ENCODE measurements at regions not wholly inside any gene's neighbourhood (a gene's known extent, or its start where the extent isn't known, plus 50 kb on each side); places are given as distances from the start of the nearest gene placed in this dataset.
"Not testable (repeated sequence)": the region's sequence is repeated elsewhere in the genome, so short reads cannot be mapped to it uniquely, and the experiment has no call there.

DNA sequence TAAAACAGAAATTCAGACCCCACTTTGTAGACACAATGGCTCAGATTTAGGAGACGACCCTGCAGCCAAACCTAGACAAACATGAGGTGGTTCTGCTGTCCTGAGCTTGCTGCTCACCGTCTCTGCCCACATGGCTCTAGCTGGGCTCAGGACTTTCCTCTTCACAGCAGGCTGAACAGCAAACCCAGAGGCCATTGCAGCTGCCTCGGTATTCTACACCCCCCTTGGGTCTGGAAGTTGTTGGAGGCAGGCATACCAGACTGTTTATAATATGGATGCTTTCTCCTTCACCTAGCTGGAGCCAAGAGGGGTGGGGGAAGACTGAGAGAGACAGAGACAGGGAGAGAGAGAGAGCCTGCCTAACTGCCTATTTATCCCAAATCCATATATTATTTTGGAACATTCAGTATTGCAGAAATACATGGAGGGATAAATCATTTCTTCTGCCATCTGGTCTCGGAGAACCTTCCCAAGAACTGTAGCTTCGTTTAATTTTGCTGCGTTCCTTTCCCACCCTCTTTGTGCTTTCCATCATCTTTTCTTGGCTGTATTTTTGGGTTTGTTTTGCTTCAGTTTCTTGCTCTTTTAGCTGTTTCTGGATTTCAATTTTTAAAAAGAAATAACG, 628.2 kb upstream of the RBFOX1 start:
- Histone ChIP-seq H3K4me3 (ENCODE audit: low read depth, low read length) (no peak overlapping the region), H3K36me3 (ENCODE audit: control insufficient read depth, insufficient read depth, low read length) (no peaks in the 10 kb centered on the region), H3K4me1 (ENCODE audit: control insufficient read depth, insufficient read depth, low read length, poor library complexity, severe bottlenecking) (no peaks in the 10 kb centered on the region), H3K9me3 (ENCODE audit: control insufficient read depth in 2 of 2, low read length in 2 of 2) (no peaks in the 10 kb centered on the region), H3K27me3 (ENCODE audit: control insufficient read depth, insufficient read depth, low read length) (no peaks in the 10 kb centered on the region), H3K27ac (ENCODE audit: insufficient read depth, low read length, poor library complexity, severe bottlenecking) (no peak overlapping the region)
- H3K4me1 Mint-ChIP-seq = no peaks in the 10 kb centered on the region
- H3K9me3 Mint-ChIP-seq = peaks cover 3 to 12% (median 7%) of the 10 kb centered on the region in 7 donors
- no peaks in the 10 kb centered on the region for H3K36me3 Mint-ChIP-seq
- no peak overlapping the region for H3K4me3 Mint-ChIP-seq
- H3K27me3 Mint-ChIP-seq = no peaks in the 10 kb centered on the region
- ATAC-seq (ENCODE audit: low read depth in 2 of 2) = no peak
- no peak for DNase-seq
- no peak overlapping the region for H3K27ac Mint-ChIP-seq

DNA sequence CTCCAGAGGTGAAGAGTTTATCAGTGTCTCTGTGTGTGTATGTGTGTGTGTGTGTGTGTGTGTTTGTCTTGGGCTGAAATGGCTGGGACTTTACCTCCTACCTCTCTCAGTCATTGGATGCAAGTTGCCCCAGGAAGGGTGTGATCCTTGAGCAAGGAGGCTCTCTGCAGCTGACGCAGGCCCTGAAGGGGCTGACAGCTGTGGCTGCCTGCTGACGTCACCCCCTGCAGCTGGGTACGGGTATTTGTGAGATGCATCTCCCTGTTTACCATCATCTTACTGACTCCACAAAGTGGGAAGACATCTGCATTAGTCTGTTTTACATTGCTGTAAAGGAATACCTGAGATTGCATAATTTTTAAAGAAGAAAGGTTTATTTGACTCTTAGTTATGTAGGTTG, 631.5 kb upstream of the RBFOX1 start:
- no peak overlapping the region for H3K4me3 Mint-ChIP-seq
- peaks cover 3 to 11% (median 5%) of the 10 kb centered on the region in 7 donors for H3K9me3 Mint-ChIP-seq
- Histone ChIP-seq H3K4me1 (ENCODE audit: control insufficient read depth, insufficient read depth, low read length, poor library complexity, severe bottlenecking) (no peaks in the 10 kb centered on the region), H3K27ac (ENCODE audit: insufficient read depth, low read length, poor library complexity, severe bottlenecking) (no peak overlapping the region), H3K36me3 (ENCODE audit: control insufficient read depth, insufficient read depth, low read length) (no peaks in the 10 kb centered on the region), H3K9me3 (ENCODE audit: control insufficient read depth in 2 of 2, low read length in 2 of 2) (no peaks in the 10 kb centered on the region), H3K27me3 (ENCODE audit: control insufficient read depth, insufficient read depth, low read length) (no peaks in the 10 kb centered on the region), H3K4me3 (ENCODE audit: low read depth, low read length) (no peak overlapping the region)
- no peaks in the 10 kb centered on the region for H3K27me3 Mint-ChIP-seq
- H3K27ac Mint-ChIP-seq = no peak overlapping the region
- H3K36me3 Mint-ChIP-seq = no peaks in the 10 kb centered on the region
- DNase-seq = no peak
- no peak for ATAC-seq (ENCODE audit: low read depth in 2 of 2)
- H3K4me1 Mint-ChIP-seq = no peaks in the 10 kb centered on the region

DNA sequence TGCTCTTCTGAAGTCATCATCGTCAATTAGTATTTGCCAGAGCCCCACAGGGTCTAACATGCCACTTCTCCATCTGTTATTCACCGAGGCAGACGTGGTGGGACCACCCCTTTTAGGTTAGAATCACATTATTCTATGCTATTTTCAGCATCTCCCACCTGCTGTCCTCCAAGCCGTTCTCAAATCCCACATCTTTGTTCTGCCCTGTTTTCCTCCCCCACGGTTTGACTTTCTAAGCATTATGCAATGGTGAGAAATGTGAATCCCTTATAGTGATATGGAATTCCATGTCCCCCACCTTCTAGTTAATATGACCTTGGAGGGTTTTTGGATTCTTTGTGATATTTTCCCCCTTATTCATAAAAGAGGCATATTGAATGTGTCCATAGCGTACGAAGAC, 634.1 kb upstream of the RBFOX1 start:
- peaks cover 2 to 10% (median 5%) of the 10 kb centered on the region in 7 donors for H3K9me3 Mint-ChIP-seq
- no peaks in the 10 kb centered on the region for H3K4me1 Mint-ChIP-seq

GRCh38 chr16:6695666-6696065, 637.0 kb upstream of the RBFOX1 start:
- no peaks in the 10 kb centered on the region for H3K9me3 ChIP-seq (ENCODE audit: control insufficient read depth in 2 of 2, low read length in 2 of 2)
- H3K36me3 ChIP-seq (ENCODE audit: control insufficient read depth, insufficient read depth, low read length) = no peaks in the 10 kb centered on the region
- no peak for DNase-seq
- H3K4me1 ChIP-seq (ENCODE audit: control insufficient read depth, insufficient read depth, low read length, poor library complexity, severe bottlenecking) = no peaks in the 10 kb centered on the region
- H3K27ac ChIP-seq (ENCODE audit: insufficient read depth, low read length, poor library complexity, severe bottlenecking) = no peak overlapping the region
- H3K27ac Mint-ChIP-seq = no peak overlapping the region
- H3K4me3 ChIP-seq (ENCODE audit: low read depth, low read length) = no peak overlapping the region
- H3K27me3 ChIP-seq (ENCODE audit: control insufficient read depth, insufficient read depth, low read length) = no peaks in the 10 kb centered on the region
- no peaks in the 10 kb centered on the region for H3K4me1 Mint-ChIP-seq
- peaks cover 4 to 10% (median 6%) of the 10 kb centered on the region in 7 donors for H3K9me3 Mint-ChIP-seq
- no peak for ATAC-seq (ENCODE audit: low read depth in 2 of 2)
- H3K4me3 Mint-ChIP-seq = no peak overlapping the region
- H3K27me3 Mint-ChIP-seq = no peaks in the 10 kb centered on the region
- H3K36me3 Mint-ChIP-seq = no peaks in the 10 kb centered on the region

More for the DNA sequence above, 634.1 kb upstream of the RBFOX1 start:
- no peak overlapping the region for H3K4me3 ChIP-seq (ENCODE audit: low read depth, low read length)
- H3K27ac ChIP-seq (ENCODE audit: insufficient read depth, low read length, poor library complexity, severe bottlenecking) = no peak overlapping the region
- no peaks in the 10 kb centered on the region for H3K4me1 ChIP-seq (ENCODE audit: control insufficient read depth, insufficient read depth, low read length, poor library complexity, severe bottlenecking)
- no peak for ATAC-seq (ENCODE audit: low read depth in 2 of 2)
- no peaks in the 10 kb centered on the region for H3K36me3 ChIP-seq (ENCODE audit: control insufficient read depth, insufficient read depth, low read length)
- no peaks in the 10 kb centered on the region for H3K9me3 ChIP-seq (ENCODE audit: control insufficient read depth in 2 of 2, low read length in 2 of 2)
- Mint-ChIP-seq H3K36me3 (no peaks in the 10 kb centered on the region), H3K27ac (no peak overlapping the region), H3K4me3 (no peak overlapping the region), H3K27me3 (no peaks in the 10 kb centered on the region)
- no peaks in the 10 kb centered on the region for H3K27me3 ChIP-seq (ENCODE audit: control insufficient read depth, insufficient read depth, low read length)
- no peak for DNase-seq

DNA sequence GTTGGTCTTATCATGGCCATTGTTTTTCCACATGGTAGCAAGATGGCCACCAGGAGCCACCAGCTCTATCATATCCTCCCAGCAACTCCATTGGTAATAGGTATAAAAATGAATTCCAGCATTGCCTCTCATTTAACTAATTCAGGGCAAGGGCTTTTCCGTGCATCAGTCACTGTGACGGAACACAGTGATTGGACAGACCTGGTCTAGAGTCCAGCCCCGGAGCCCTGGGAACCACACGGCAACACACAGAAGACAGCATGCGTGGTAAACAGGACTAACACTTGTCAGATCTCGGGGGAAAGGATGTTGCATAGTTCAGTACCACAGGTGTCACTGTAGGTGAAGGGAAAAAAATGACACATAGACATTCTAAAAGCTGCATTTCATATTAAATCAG, 638.0 kb upstream of the RBFOX1 start:
- Mint-ChIP-seq H3K36me3 (no peaks in the 10 kb centered on the region), H3K27me3 (no peaks in the 10 kb centered on the region)

GRCh38 chr16:6693418-6693817, 639.2 kb upstream of the RBFOX1 start:
- peaks cover 3 to 14% (median 9%) of the 10 kb centered on the region in 7 donors for H3K9me3 Mint-ChIP-seq
- DNase-seq; H3K4me1 ChIP-seq (ENCODE audit: control insufficient read depth, insufficient read depth, low read length, poor library complexity, severe bottlenecking); H3K27ac ChIP-seq (ENCODE audit: insufficient read depth, low read length, poor library complexity, severe bottlenecking); H3K9me3 ChIP-seq (ENCODE audit: control insufficient read depth in 2 of 2, low read length in 2 of 2); H3K4me3 Mint-ChIP-seq; H3K4me1 Mint-ChIP-seq; H3K4me3 ChIP-seq (ENCODE audit: low read depth, low read length); H3K27me3 ChIP-seq (ENCODE audit: control insufficient read depth, insufficient read depth, low read length); ATAC-seq (ENCODE audit: low read depth in 2 of 2); H3K27me3 Mint-ChIP-seq; H3K27ac Mint-ChIP-seq; H3K36me3 Mint-ChIP-seq; H3K36me3 ChIP-seq (ENCODE audit: control insufficient read depth, insufficient read depth, low read length): not testable (repeated sequence)

More for the DNA sequence above, 638.0 kb upstream of the RBFOX1 start:
- no peaks in the 10 kb centered on the region for H3K36me3 ChIP-seq (ENCODE audit: control insufficient read depth, insufficient read depth, low read length)
- H3K9me3 ChIP-seq (ENCODE audit: control insufficient read depth in 2 of 2, low read length in 2 of 2) = no peaks in the 10 kb centered on the region
- H3K4me3 ChIP-seq (ENCODE audit: low read depth, low read length) = no peak overlapping the region
- no peaks in the 10 kb centered on the region for H3K4me1 ChIP-seq (ENCODE audit: control insufficient read depth, insufficient read depth, low read length, poor library complexity, severe bottlenecking)
- ATAC-seq (ENCODE audit: low read depth in 2 of 2) = no peak
- no peak for DNase-seq
- Mint-ChIP-seq H3K27ac (no peak overlapping the region), H3K4me3 (no peak overlapping the region), H3K9me3 (peaks cover 4 to 13% (median 6%) of the 10 kb centered on the region in 7 donors), H3K4me1 (no peaks in the 10 kb centered on the region)
- no peaks in the 10 kb centered on the region for H3K27me3 ChIP-seq (ENCODE audit: control insufficient read depth, insufficient read depth, low read length)
- no peak overlapping the region for H3K27ac ChIP-seq (ENCODE audit: insufficient read depth, low read length, poor library complexity, severe bottlenecking)

GRCh38 chr16:6692874-6693273, 639.8 kb upstream of the RBFOX1 start:
- no peak overlapping the region for H3K27ac ChIP-seq (ENCODE audit: insufficient read depth, low read length, poor library complexity, severe bottlenecking)
- H3K4me1 Mint-ChIP-seq = no peaks in the 10 kb centered on the region
- H3K36me3 Mint-ChIP-seq = no peaks in the 10 kb centered on the region
- no peaks in the 10 kb centered on the region for H3K36me3 ChIP-seq (ENCODE audit: control insufficient read depth, insufficient read depth, low read length)
- H3K9me3 Mint-ChIP-seq = peaks cover 3 to 12% (median 8%) of the 10 kb centered on the region in 7 donors
- H3K4me1 ChIP-seq (ENCODE audit: control insufficient read depth, insufficient read depth, low read length, poor library complexity, severe bottlenecking) = no peaks in the 10 kb centered on the region
- H3K27me3 Mint-ChIP-seq = no peaks in the 10 kb centered on the region
- DNase-seq = no peak
- H3K9me3 ChIP-seq (ENCODE audit: control insufficient read depth in 2 of 2, low read length in 2 of 2) = peaks cover 0 to under 1% of the 10 kb centered on the region in 2 experiments
- H3K27me3 ChIP-seq (ENCODE audit: control insufficient read depth, insufficient read depth, low read length) = no peaks in the 10 kb centered on the region
- H3K4me3 Mint-ChIP-seq = no peak overlapping the region
- H3K27ac Mint-ChIP-seq = no peak overlapping the region
- H3K4me3 ChIP-seq (ENCODE audit: low read depth, low read length) = no peak overlapping the region
- no peak for ATAC-seq (ENCODE audit: low read depth in 2 of 2)

GRCh38 chr16:6690741-6691140, 641.9 kb upstream of the RBFOX1 start:
- Histone ChIP-seq H3K4me3 (ENCODE audit: low read depth, low read length) (no peak overlapping the region), H3K27ac (ENCODE audit: insufficient read depth, low read length, poor library complexity, severe bottlenecking) (no peak overlapping the region), H3K27me3 (ENCODE audit: control insufficient read depth, insufficient read depth, low read length) (no peaks in the 10 kb centered on the region), H3K9me3 (ENCODE audit: control insufficient read depth in 2 of 2, low read length in 2 of 2) (peaks cover 0 to 6% of the 10 kb centered on the region in 2 experiments), H3K4me1 (ENCODE audit: control insufficient read depth, insufficient read depth, low read length, poor library complexity, severe bottlenecking) (no peaks in the 10 kb centered on the region), H3K36me3 (ENCODE audit: control insufficient read depth, insufficient read depth, low read length) (no peaks in the 10 kb centered on the region)
- Mint-ChIP-seq H3K9me3 (peaks cover 2 to 16% (median 5%) of the 10 kb centered on the region in 7 donors), H3K27ac (no peak overlapping the region), H3K4me3 (no peak overlapping the region), H3K27me3 (no peaks in the 10 kb centered on the region), H3K4me1 (no peaks in the 10 kb centered on the region), H3K36me3 (no peaks in the 10 kb centered on the region)
- no peak for DNase-seq
- no peak for ATAC-seq (ENCODE audit: low read depth in 2 of 2)
